ENCODE measurements at regions not wholly inside any gene's neighbourhood (a gene's known extent, or its start where the extent isn't known, plus 50 kb on each side); places are given as distances from the start of the nearest gene placed in this dataset.

- H3K4me1 ChIP-seq (ENCODE audit: insufficient read depth, low read length): peaks cover 10% of the 10 kb centered on the region
- H3K4ac ChIP-seq (ENCODE audit: low read depth, low read length): no peak overlapping the region
- no peak overlapping the region for H3K4me2 ChIP-seq (ENCODE audit: insufficient read depth, insufficient read length, low read length)
Observed at GRCh38 chrX:39954851-39955250, 142.9 kb downstream of the BCOR start.

More at GRCh38 chrX:39954851-39955250, 142.9 kb downstream of the BCOR start:
- Histone ChIP-seq H3K56ac (ENCODE audit: insufficient read length, low read depth, low read length) (no peak overlapping the region), H3K79me2 (ENCODE audit: insufficient read depth, low read length) (no peaks in the 10 kb centered on the region), H4K8ac (replicated peaks; ENCODE audit: insufficient read length, low read depth, low read length) (no peak overlapping the region), H3K9ac (ENCODE audit: extremely low read depth, insufficient read length, low read length) (no peak overlapping the region), H3K9me3 (ENCODE audit: control insufficient read depth, low read depth, low read length) (no peaks in the 10 kb centered on the region), H4K20me1 (ENCODE audit: control insufficient read depth, insufficient read depth, insufficient read length) (no peaks in the 10 kb centered on the region), H3K14ac (ENCODE audit: insufficient read depth, low read length) (no peak overlapping the region), H2BK5ac (ENCODE audit: insufficient read length, low read length) (no peak overlapping the region), H3K27me3 (ENCODE audit: insufficient read depth, low read length) (no peaks in the 10 kb centered on the region), H2AFZ (ENCODE audit: low read length) (no peak overlapping the region), H2AK5ac (ENCODE audit: insufficient read length, low read length) (no peak overlapping the region), H2BK120ac (ENCODE audit: low read depth, low read length, poor library complexity, severe bottlenecking) (no peak overlapping the region), H2BK15ac (ENCODE audit: low read depth, low read length) (no peak overlapping the region), H3K27ac (ENCODE audit: insufficient read length, low read depth, low read length) (no peak overlapping the region), H3T11ph (ENCODE audit: low read length) (no peak overlapping the region), H2BK12ac (ENCODE audit: insufficient read length, low read depth, low read length) (no peak overlapping the region), H3K23me2 (ENCODE audit: insufficient read length, low read depth, low read length, poor library complexity, severe bottlenecking) (no peaks in the 10 kb centered on the region), H3K18ac (ENCODE audit: insufficient read length, low read depth, low read length) (no peak overlapping the region), H3K23ac (ENCODE audit: insufficient read length, low read depth, low read length) (no peak overlapping the region), H3K79me1 (ENCODE audit: insufficient read depth, low read depth, low read length, poor library complexity, severe bottlenecking) (no peaks in the 10 kb centered on the region), H4K91ac (ENCODE audit: insufficient read length, low read depth, low read length) (no peak overlapping the region), H2BK20ac (ENCODE audit: low read depth, low read length, poor library complexity, severe bottlenecking) (no peak overlapping the region), H4K5ac (ENCODE audit: insufficient read length, low read depth, low read length) (no peak overlapping the region)
- no peak for TF ChIP-seq CTCF (conservative IDR thresholded peaks at IDR 0.05)
- peaks cover 64 to 81% of the 10 kb centered on the region in 2 experiments for H3K9me3 Mint-ChIP-seq
- peak overlapping the region in 1 of 2 experiments; percentile 35; a peak in 2 of 5 replicates for H3K4me3 Mint-ChIP-seq
- WGBS (ENCODE audit: extremely low coverage, insufficient read length, low lambda C conversion rate): no CpG with 5 or more reads among the region's 9 CpGs
- no peak for DNase-seq
- no peak overlapping the region for H3K27ac Mint-ChIP-seq
- peaks cover 13% of the 10 kb centered on the region for H3K27me3 Mint-ChIP-seq (ENCODE audit: low read depth)
- peaks cover 22 to 32% of the 10 kb centered on the region in 2 experiments for H3K4me1 Mint-ChIP-seq
- H3K36me3 Mint-ChIP-seq (ENCODE audit: insufficient read depth in 1 of 3, low read depth in 3 of 3): peaks cover 0 to 5% (median 3%) of the 10 kb centered on the region in 3 experiments; a peak in 4 of 7 replicates

All from H9 (cell line).